ENCODE measurements at regions not wholly inside any gene's neighbourhood (a gene's known extent, or its start where the extent isn't known, plus 50 kb on each side); places are given as distances from the start of the nearest gene placed in this dataset.

- TF ChIP-seq POLR2A (IDR thresholded peaks at IDR 0.05) (no peak), CTCF (IDR thresholded peaks at IDR 0.05) (no peak)
- DNase-seq = no peak
- H3K4me3 ChIP-seq = no peak overlapping the region
- intact Hi-C loops (cut with DNase I; ENCODE audit: low total_unique reads) = no loop called here
- no peaks in the 10 kb centered on the region for H3K4me1 ChIP-seq
- H3K27ac ChIP-seq = no peak overlapping the region
- no peaks in the 10 kb centered on the region for H3K36me3 ChIP-seq
- H3K9me3 ChIP-seq = no peaks in the 10 kb centered on the region
- H3K27me3 ChIP-seq = no peaks in the 10 kb centered on the region
Measured at GRCh38 chr7:46738165-46738564, 817.1 kb upstream of the IGFBP3 start.

DNA sequence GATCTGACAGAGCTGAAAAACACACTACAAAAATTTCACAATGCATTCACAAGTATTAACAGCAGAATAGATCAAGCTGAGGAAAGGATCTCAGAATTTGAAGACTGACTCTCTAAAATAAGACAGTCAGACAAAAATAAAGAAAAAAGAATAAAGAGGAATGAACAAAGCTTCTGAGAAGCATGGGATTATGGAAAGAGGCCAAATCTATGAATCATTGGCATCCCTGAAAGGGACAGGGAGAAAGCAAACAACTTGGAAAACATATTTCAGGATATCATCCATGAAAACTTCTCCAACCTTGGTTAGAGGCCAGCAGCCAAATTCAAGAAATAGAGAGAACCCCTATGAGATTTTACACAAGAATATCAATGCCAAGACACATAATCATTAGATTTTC is 804.8 kb upstream of the IGFBP3 start:
- H3K27me3 ChIP-seq = no peaks in the 10 kb centered on the region
- no peak for TF ChIP-seq CTCF (IDR thresholded peaks at IDR 0.05)
- no peak overlapping the region for H3K4me3 ChIP-seq
- H3K36me3 ChIP-seq = no peaks in the 10 kb centered on the region
- no peaks in the 10 kb centered on the region for H3K9me3 ChIP-seq
- H3K27ac ChIP-seq = no peak overlapping the region
- no peaks in the 10 kb centered on the region for H3K4me1 ChIP-seq
- intact Hi-C loops (cut with DNase I; ENCODE audit: low total_unique reads) = no loop called here
- DNase-seq = no peak

DNA sequence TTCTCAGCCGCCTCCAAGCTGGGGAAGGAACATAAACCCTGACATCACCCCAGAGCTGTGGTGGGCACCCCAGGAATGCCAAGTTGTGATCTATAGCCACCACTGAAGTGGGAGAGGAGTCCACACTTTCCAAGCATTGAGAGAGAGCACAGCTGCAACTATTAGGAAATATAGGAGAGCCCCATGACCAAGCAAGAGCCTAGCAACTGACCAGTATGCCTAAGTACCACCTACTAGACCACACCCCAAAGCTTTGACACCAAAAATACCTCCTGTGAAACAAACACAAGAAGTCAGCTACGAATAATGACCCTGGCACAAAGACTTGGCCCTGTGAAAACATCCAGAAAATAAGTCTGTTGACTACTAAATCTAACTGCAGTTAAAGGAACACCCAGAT is 804.1 kb upstream of the IGFBP3 start:
- TF ChIP-seq POLR2A (IDR thresholded peaks at IDR 0.05) (no peak), CTCF (IDR thresholded peaks at IDR 0.05) (no peak)
- no peaks in the 10 kb centered on the region for H3K4me1 ChIP-seq
- intact Hi-C loops (cut with DNase I; ENCODE audit: low total_unique reads) = no loop called here
- H3K27me3 ChIP-seq = no peaks in the 10 kb centered on the region
- H3K4me3 ChIP-seq = no peak overlapping the region
- no peak overlapping the region for H3K27ac ChIP-seq
- no peaks in the 10 kb centered on the region for H3K9me3 ChIP-seq
- no peaks in the 10 kb centered on the region for H3K36me3 ChIP-seq
- no peak for DNase-seq

GRCh38 chr7:46723742-46724141 is 802.7 kb upstream of the IGFBP3 start:
- Histone ChIP-seq H3K27me3 (no peaks in the 10 kb centered on the region), H3K36me3 (no peaks in the 10 kb centered on the region), H3K27ac (no peak overlapping the region), H3K9me3 (no peaks in the 10 kb centered on the region), H3K4me1 (no peaks in the 10 kb centered on the region), H3K4me3 (no peak overlapping the region)
- DNase-seq = no peak
- intact Hi-C loops (cut with DNase I; ENCODE audit: low total_unique reads) = no loop called here
- no peak for TF ChIP-seq POLR2A (IDR thresholded peaks at IDR 0.05)
- TF ChIP-seq CTCF (IDR thresholded peaks at IDR 0.05) = no peak

DNA sequence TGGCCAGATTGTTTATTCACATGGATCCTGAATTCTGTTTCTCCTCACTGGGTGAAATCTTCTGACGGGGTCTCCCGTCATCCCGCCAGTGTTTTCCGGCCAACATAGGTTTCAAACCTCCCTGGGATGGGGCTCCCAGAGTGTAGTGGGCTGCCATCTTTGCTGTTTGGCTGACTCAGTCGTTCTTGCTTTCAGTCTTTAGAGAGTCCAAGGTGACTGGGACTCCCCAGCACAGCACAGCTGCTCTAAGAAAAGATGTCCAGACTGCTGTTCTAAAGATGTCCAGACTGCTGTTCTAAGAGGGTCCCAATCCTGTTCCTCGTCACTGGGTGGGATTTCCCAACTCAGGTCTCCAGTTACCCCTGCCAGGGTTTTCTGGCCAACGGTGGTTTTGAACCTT is 801.9 kb upstream of the IGFBP3 start:
- TF ChIP-seq CTCF (IDR thresholded peaks at IDR 0.05) (no peak), POLR2A (IDR thresholded peaks at IDR 0.05) (no peak)
- no peaks in the 10 kb centered on the region for H3K4me1 ChIP-seq
- H3K4me3 ChIP-seq = no peak overlapping the region
- no peaks in the 10 kb centered on the region for H3K36me3 ChIP-seq
- no peak overlapping the region for H3K27ac ChIP-seq
- H3K9me3 ChIP-seq = no peaks in the 10 kb centered on the region
- H3K27me3 ChIP-seq = no peaks in the 10 kb centered on the region
- no peak for DNase-seq
- intact Hi-C loops (cut with DNase I; ENCODE audit: low total_unique reads) = no loop called here
